Muscle of back (tissue), 3 donors: ENCODE measurements at regions not wholly inside any gene's neighbourhood (a gene's known extent, or its start where the extent isn't known, plus 50 kb on each side); places are given as distances from the start of the nearest gene placed in this dataset.
"Not testable (repeated sequence)": the region's sequence is repeated elsewhere in the genome, so short reads cannot be mapped to it uniquely, and the experiment has no call there.

Source experiments
- DNase-seq, 3 donors: peaks; one replicate each; pipeline versions ENCODE4 v3.0.0 to v3.0.0-alpha.2; 2013

- no peak for DNase-seq
These were observed 374.2 kb downstream of the TMEM121 start for GRCh38 chr14:105900398-105901160.

- no peak for DNase-seq
These were observed 374.8 kb downstream of the TMEM121 start for GRCh38 chr14:105901226-105901625.

GRCh38 chr14:105902131-105902898, 375.9 kb downstream of the TMEM121 start:
- no peak for DNase-seq

- DNase-seq: not testable (repeated sequence)
These were observed 376.4 kb downstream of the TMEM121 start for GRCh38 chr14:105902899-105903165.

GRCh38 chr14:105903971-105904370, 377.6 kb downstream of the TMEM121 start:
- DNase-seq: no peak

- DNase-seq: no peak
These were observed 378.0 kb downstream of the TMEM121 start for GRCh38 chr14:105904379-105904778.

GRCh38 chr14:105905456-105905855, 379.1 kb downstream of the TMEM121 start:
- DNase-seq: no peak

GRCh38 chr14:105907276-105907675, 380.9 kb downstream of the TMEM121 start:
- DNase-seq: no peak

GRCh38 chr14:105908006-105908405, 381.6 kb downstream of the TMEM121 start:
- DNase-seq: no peak

GRCh38 chr14:105908481-105908911, 382.1 kb downstream of the TMEM121 start:
- no peak for DNase-seq

GRCh38 chr14:105909046-105909827, 382.9 kb downstream of the TMEM121 start:
- DNase-seq: no peak

- not testable (repeated sequence) for DNase-seq
These were observed 383.4 kb downstream of the TMEM121 start for GRCh38 chr14:105909828-105910120.

- no peak for DNase-seq
These were observed 384.0 kb downstream of the TMEM121 start for GRCh38 chr14:105910426-105910825.

- DNase-seq: no peak
These were observed 384.8 kb downstream of the TMEM121 start for GRCh38 chr14:105911006-105911847.

- not testable (repeated sequence) for DNase-seq
These were observed 385.5 kb downstream of the TMEM121 start for GRCh38 chr14:105911848-105912292.

- DNase-seq: no peak
These were observed 386.3 kb downstream of the TMEM121 start for GRCh38 chr14:105912641-105913180.

- no peak for DNase-seq
These were observed 386.8 kb downstream of the TMEM121 start for GRCh38 chr14:105913221-105913620.

- DNase-seq: no peak
These were observed 387.5 kb downstream of the TMEM121 start for GRCh38 chr14:105913861-105914260.

GRCh38 chr14:105914281-105914680, 387.9 kb downstream of the TMEM121 start:
- not testable (repeated sequence) for DNase-seq

- DNase-seq: no peak
These were observed 388.5 kb downstream of the TMEM121 start for GRCh38 chr14:105914738-105915385.

GRCh38 chr14:105915546-105915945, 389.2 kb downstream of the TMEM121 start:
- not testable (repeated sequence) for DNase-seq
